ENCODE measurements at regions not wholly inside any gene's neighbourhood (a gene's known extent, or its start where the extent isn't known, plus 50 kb on each side); places are given as distances from the start of the nearest gene placed in this dataset.
"Not testable (repeated sequence)": the region's sequence is repeated elsewhere in the genome, so short reads cannot be mapped to it uniquely, and the experiment has no call there.

- no peak for TF ChIP-seq ZNF274 (IDR thresholded peaks at IDR 0.05; ENCODE audit: low read depth, low read length)
- H3K4me3 ChIP-seq (ENCODE audit: low read length), result no peak overlapping the region
Measured at GRCh38 chrX:77167993-77168392, 279.2 kb upstream of the FGF16 start.

GRCh38 chrX:77174680-77175519, 272.3 kb upstream of the FGF16 start:
- no peak for TF ChIP-seq ZNF274 (IDR thresholded peaks at IDR 0.05; ENCODE audit: low read depth, low read length)

GRCh38 chrX:77200663-77201062, 246.5 kb upstream of the FGF16 start:
- no peak for TF ChIP-seq ZNF274 (IDR thresholded peaks at IDR 0.05; ENCODE audit: low read depth, low read length)
- no peak overlapping the region for H3K4me3 ChIP-seq (ENCODE audit: low read length)

More at GRCh38 chrX:77174680-77175519, 272.3 kb upstream of the FGF16 start:
- H3K4me3 ChIP-seq (ENCODE audit: low read length), result no peak overlapping the region

- TF ChIP-seq ZNF274 (IDR thresholded peaks at IDR 0.05; ENCODE audit: low read depth, low read length), result no peak
- H3K4me3 ChIP-seq (ENCODE audit: low read length), result no peak overlapping the region
Measured at GRCh38 chrX:77223046-77223445, 224.1 kb upstream of the FGF16 start.

GRCh38 chrX:77264490-77264889, 182.7 kb upstream of the FGF16 start:
- no peak overlapping the region for H3K4me3 ChIP-seq (ENCODE audit: low read length)
- no peak for TF ChIP-seq ZNF274 (IDR thresholded peaks at IDR 0.05; ENCODE audit: low read depth, low read length)

- H3K4me3 ChIP-seq (ENCODE audit: low read length), result no peak overlapping the region
- TF ChIP-seq ZNF274 (IDR thresholded peaks at IDR 0.05; ENCODE audit: low read depth, low read length), result no peak
Measured at GRCh38 chrX:77275392-77275791, 171.8 kb upstream of the FGF16 start.

- H3K4me3 ChIP-seq (ENCODE audit: low read length), result no peak overlapping the region
- no peak for TF ChIP-seq ZNF274 (IDR thresholded peaks at IDR 0.05; ENCODE audit: low read depth, low read length)
Measured at GRCh38 chrX:77276742-77277141, 170.4 kb upstream of the FGF16 start.

GRCh38 chrX:77277911-77278310, 169.3 kb upstream of the FGF16 start:
- TF ChIP-seq ZNF274 (IDR thresholded peaks at IDR 0.05; ENCODE audit: low read depth, low read length), result no peak
- no peak overlapping the region for H3K4me3 ChIP-seq (ENCODE audit: low read length)

GRCh38 chrX:77279373-77279772, 167.8 kb upstream of the FGF16 start:
- H3K4me3 ChIP-seq (ENCODE audit: low read length), result not testable (repeated sequence)

- H3K4me3 ChIP-seq (ENCODE audit: low read length), result no peak overlapping the region
- no peak for TF ChIP-seq ZNF274 (IDR thresholded peaks at IDR 0.05; ENCODE audit: low read depth, low read length)
Measured at GRCh38 chrX:77293331-77293995, 153.7 kb upstream of the FGF16 start.

GRCh38 chrX:77298296-77298695, 148.9 kb upstream of the FGF16 start:
- no peak overlapping the region for H3K4me3 ChIP-seq (ENCODE audit: low read length)
- no peak for TF ChIP-seq ZNF274 (IDR thresholded peaks at IDR 0.05; ENCODE audit: low read depth, low read length)

GRCh38 chrX:77298790-77299189, 148.4 kb upstream of the FGF16 start:
- no peak overlapping the region for H3K4me3 ChIP-seq (ENCODE audit: low read length)

GRCh38 chrX:77299549-77299948, 147.6 kb upstream of the FGF16 start:
- TF ChIP-seq ZNF274 (IDR thresholded peaks at IDR 0.05; ENCODE audit: low read depth, low read length), result no peak
- no peak overlapping the region for H3K4me3 ChIP-seq (ENCODE audit: low read length)

More at GRCh38 chrX:77298790-77299189, 148.4 kb upstream of the FGF16 start:
- TF ChIP-seq ZNF274 (IDR thresholded peaks at IDR 0.05; ENCODE audit: low read depth, low read length), result no peak

GRCh38 chrX:77342004-77342403, 105.2 kb upstream of the FGF16 start:
- no peak for TF ChIP-seq ZNF274 (IDR thresholded peaks at IDR 0.05; ENCODE audit: low read depth, low read length)
- H3K4me3 ChIP-seq (ENCODE audit: low read length), result no peak overlapping the region

GRCh38 chrX:77346859-77347258, 100.3 kb upstream of the FGF16 start:
- H3K4me3 ChIP-seq (ENCODE audit: low read length), result no peak overlapping the region
- no peak for TF ChIP-seq ZNF274 (IDR thresholded peaks at IDR 0.05; ENCODE audit: low read depth, low read length)

Data from GM08714 (cell line).